Calu3 (cell line): ENCODE measurements at regions not wholly inside any gene's neighbourhood (a gene's known extent, or its start where the extent isn't known, plus 50 kb on each side); places are given as distances from the start of the nearest gene placed in this dataset.

ENCODE experiments used
- BruUV-seq: library from RNA; stranded (reverse); fragments of 400-500 nt; replicated peaks from 2 replicates; lab custom pipeline; 2021; lab: Mats Ljungman, UMichigan
- CTCF ChIA-PET: fragments of 300-600 bp; sonication (Branson Sonifier 250); formaldehyde crosslinking; loops from one replicate; lab custom pipeline; 2022; ENCODE audit warnings: antibody characterized with exemption; lab: Charles Lee
- DNase-seq: peaks from one replicate; pipeline ENCODE4 v3.0.0; 2022
- H3K27ac Mint-ChIP-seq: one replicate; pipeline ENCODE4 v1.8.0; 2022; ENCODE audit warnings: mixed read lengths; ENCODE audit not compliant: unreplicated experiment
- H3K27me3 Mint-ChIP-seq: one replicate; pipeline ENCODE4 v1.8.0; 2022; ENCODE audit warnings: mixed read lengths; ENCODE audit not compliant: unreplicated experiment
- H3K36me3 Mint-ChIP-seq: one replicate; pipeline ENCODE4 v1.8.0; 2022; ENCODE audit warnings: mild to moderate bottlenecking, moderate library complexity, mixed read lengths; ENCODE audit not compliant: insufficient read depth, unreplicated experiment
- H3K4me1 Mint-ChIP-seq: one replicate; pipeline ENCODE4 v1.8.0; 2022; ENCODE audit warnings: mild to moderate bottlenecking, low read depth, mixed read lengths; ENCODE audit not compliant: unreplicated experiment
- H3K4me3 Mint-ChIP-seq: one replicate; pipeline ENCODE4 v1.8.0; 2022; ENCODE audit warnings: mild to moderate bottlenecking, low read depth, moderate library complexity, mixed read lengths; ENCODE audit not compliant: unreplicated experiment
- H3K9me3 Mint-ChIP-seq: one replicate; pipeline ENCODE4 v1.8.0; 2022; ENCODE audit warnings: low read depth, mixed read lengths; ENCODE audit not compliant: unreplicated experiment
- intact Hi-C: fragments of 100-400 bp; cut with micrococcal nuclease; formaldehyde crosslinking; loops from one replicate; pipeline ENCODE4 v1.10.0; 2022; ENCODE audit not compliant: unreplicated experiment
- TF ChIP-seq, protein P1 (sequence below): fragments of 200-600 bp; IDR thresholded peaks from one replicate; pipeline ENCODE4 v1.8.0; 2022; ENCODE audit warnings: antibody characterized with exemption; ENCODE audit not compliant: unreplicated experiment

DNA sequence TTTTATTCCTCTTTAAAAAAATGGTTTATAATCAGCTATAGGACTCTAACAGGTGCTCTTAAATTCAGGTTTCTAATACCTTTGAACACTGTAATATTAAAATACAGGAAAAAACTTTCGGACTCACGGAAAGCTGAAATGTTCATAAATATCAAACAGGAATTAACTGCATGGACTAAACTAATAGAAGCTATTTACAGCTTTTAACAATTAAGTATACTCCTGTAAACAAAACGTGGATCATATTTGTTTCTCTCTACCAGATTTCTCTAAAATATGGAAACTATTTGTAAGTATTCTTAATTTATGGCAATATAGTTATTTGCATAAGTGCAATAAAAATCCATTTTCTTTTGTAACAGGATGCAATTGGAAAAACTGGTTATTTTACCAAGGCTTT is 108.9 kb upstream of the RESF1 start:
- H3K36me3 Mint-ChIP-seq, result peaks cover 6% of the 10 kb centered on the region
- peaks cover 9% of the 10 kb centered on the region for H3K9me3 Mint-ChIP-seq
- DNase-seq, result no peak
- TF ChIP-seq, protein P1, sequence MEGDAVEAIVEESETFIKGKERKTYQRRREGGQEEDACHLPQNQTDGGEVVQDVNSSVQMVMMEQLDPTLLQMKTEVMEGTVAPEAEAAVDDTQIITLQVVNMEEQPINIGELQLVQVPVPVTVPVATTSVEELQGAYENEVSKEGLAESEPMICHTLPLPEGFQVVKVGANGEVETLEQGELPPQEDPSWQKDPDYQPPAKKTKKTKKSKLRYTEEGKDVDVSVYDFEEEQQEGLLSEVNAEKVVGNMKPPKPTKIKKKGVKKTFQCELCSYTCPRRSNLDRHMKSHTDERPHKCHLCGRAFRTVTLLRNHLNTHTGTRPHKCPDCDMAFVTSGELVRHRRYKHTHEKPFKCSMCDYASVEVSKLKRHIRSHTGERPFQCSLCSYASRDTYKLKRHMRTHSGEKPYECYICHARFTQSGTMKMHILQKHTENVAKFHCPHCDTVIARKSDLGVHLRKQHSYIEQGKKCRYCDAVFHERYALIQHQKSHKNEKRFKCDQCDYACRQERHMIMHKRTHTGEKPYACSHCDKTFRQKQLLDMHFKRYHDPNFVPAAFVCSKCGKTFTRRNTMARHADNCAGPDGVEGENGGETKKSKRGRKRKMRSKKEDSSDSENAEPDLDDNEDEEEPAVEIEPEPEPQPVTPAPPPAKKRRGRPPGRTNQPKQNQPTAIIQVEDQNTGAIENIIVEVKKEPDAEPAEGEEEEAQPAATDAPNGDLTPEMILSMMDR, result no peak
- no peaks in the 10 kb centered on the region for H3K27me3 Mint-ChIP-seq
- intact Hi-C loops, result loop anchor here (5.0 kb wide), 1 partner anchor 117 kb away; no protein-coding TSS in a partner anchor
- BruUV-seq, result no TSS peak
- H3K4me3 Mint-ChIP-seq, result no peak overlapping the region
- H3K27ac Mint-ChIP-seq, result no peak overlapping the region
- peaks cover 10% of the 10 kb centered on the region for H3K4me1 Mint-ChIP-seq
- CTCF ChIA-PET, result interaction anchor here (0.6 kb wide), 1 partner anchor 73 kb away, joined by 4 read pairs; no protein-coding TSS in a partner anchor

DNA sequence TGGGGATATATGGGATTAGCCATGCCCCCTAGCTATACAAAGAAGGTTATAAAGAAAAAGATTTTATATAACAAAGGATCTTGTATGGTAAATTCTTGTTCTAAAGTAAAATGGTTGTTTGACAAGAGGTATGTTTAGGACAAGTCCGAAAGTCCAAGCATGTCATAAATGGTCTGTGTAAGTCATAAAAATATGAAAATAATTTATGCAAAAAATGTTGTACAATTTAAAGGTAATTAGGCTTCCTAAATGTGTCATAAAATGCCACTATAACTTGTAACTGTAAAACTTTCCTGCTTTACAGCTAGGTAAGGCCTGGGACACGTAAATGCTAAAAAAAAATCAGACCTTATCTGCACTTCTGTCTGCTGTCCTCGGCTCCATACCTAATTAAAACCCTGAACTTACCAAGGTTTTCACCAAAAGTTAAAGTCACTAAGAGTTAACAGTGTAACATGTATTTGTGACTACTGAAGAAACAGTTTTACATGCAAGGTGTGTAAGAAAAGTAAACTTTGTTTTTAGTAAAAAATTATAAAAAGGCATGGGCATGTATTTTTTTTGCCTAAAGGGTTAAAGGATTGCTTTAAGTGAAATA is 110.0 kb upstream of the RESF1 start:
- TF ChIP-seq, protein P1, result no peak
- Mint-ChIP-seq H3K27me3 (no peaks in the 10 kb centered on the region), H3K9me3 (peaks cover 9% of the 10 kb centered on the region), H3K4me3 (no peak overlapping the region), H3K27ac (no peak overlapping the region), H3K36me3 (peaks cover 6% of the 10 kb centered on the region), H3K4me1 (peaks cover 8% of the 10 kb centered on the region)
- peak; percentile 5 for DNase-seq
- intact Hi-C loops, result no loop called here
- CTCF ChIA-PET, result no interaction called here
- BruUV-seq, result no TSS peak

DNA sequence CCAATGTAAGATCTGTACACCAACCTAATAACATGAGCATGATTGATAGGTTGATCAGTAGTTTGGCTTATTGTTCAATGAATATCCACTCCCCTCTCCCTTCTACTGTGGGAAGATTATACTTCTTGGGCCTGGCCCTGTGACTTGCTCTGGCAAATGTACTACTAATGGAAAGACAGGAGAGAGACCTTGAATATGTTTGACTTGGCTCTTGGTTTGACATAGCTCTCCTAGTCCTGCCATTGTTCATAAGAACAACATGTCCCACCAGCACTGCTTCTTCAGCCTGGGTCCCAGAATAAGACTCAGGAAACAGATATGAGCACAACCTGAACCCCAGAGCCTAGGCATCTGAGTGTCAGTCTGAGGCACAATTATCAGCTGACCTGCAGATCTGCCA is 112.8 kb upstream of the RESF1 start:
- intact Hi-C loops, result no loop called here
- TF ChIP-seq, protein P1, result no peak
- no TSS peak for BruUV-seq
- no peak overlapping the region for H3K4me3 Mint-ChIP-seq
- no peak for DNase-seq
- H3K4me1 Mint-ChIP-seq, result no peaks in the 10 kb centered on the region
- peaks cover 8% of the 10 kb centered on the region for H3K9me3 Mint-ChIP-seq
- no peaks in the 10 kb centered on the region for H3K27me3 Mint-ChIP-seq
- CTCF ChIA-PET, result no interaction called here
- H3K36me3 Mint-ChIP-seq, result peaks cover 7% of the 10 kb centered on the region
- H3K27ac Mint-ChIP-seq, result no peak overlapping the region

DNA sequence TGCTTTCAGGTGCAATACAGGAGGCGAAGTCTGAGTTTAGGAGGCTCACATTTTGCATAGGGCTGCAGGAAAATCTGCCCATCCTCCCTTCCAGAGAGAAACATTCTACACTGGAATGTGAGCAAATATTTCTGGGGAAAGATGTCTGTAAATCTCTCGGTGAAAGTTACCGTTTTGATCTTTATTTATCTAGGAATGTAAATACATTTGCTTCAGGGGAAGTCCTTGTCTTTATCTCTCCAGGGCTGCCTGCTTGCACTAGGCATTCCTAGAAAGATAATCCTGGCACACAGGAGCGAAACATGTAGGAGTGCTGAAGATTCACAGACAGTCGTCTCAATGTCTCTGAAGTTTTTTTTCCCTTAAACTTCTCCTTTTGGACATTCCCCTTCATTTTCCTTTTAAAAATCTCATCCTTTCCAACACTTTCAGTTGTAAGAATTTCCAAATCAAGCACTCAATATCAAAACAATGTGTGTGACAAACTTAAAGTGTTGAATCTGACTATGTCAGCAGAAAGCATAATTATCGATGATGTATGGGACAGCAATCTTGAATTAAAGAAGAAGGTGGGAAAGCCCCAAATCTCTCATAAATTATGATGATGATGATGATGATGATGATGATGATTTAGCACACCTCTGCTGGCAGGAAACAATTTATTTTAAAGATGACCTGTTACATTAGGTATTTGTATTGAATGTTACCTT is 113.4 kb upstream of the RESF1 start:
- no peak for DNase-seq
- CTCF ChIA-PET, result no interaction called here
- Mint-ChIP-seq H3K27ac (no peak overlapping the region), H3K4me1 (no peaks in the 10 kb centered on the region), H3K36me3 (peaks cover 7% of the 10 kb centered on the region), H3K27me3 (no peaks in the 10 kb centered on the region), H3K4me3 (no peak overlapping the region), H3K9me3 (peaks cover 10% of the 10 kb centered on the region)
- TF ChIP-seq, protein P1, result no peak
- no TSS peak for BruUV-seq
- intact Hi-C loops, result no loop called here
